ENCODE measurements at regions not wholly inside any gene's neighbourhood (a gene's known extent, or its start where the extent isn't known, plus 50 kb on each side); places are given as distances from the start of the nearest gene placed in this dataset.

GRCh38 chrX:39318506-39319343 lies 517.5 kb downstream of the MID1IP1 start:
- Histone ChIP-seq H3K36me3 (ENCODE audit: low read length) (no peaks in the 10 kb centered on the region), H3F3A (ENCODE audit: insufficient read depth) (no peaks in the 10 kb centered on the region), H3K27me3 (ENCODE audit: low read length) (no peaks in the 10 kb centered on the region), H3K27ac (ENCODE audit: low read depth, low read length) (no peak overlapping the region), H2AFZ (ENCODE audit: low read depth, low read length, severe bottlenecking) (no peak overlapping the region), H3K4me2 (ENCODE audit: low read depth, low read length, poor library complexity, severe bottlenecking) (no peak overlapping the region), H3K9me2 (replicated peaks; ENCODE audit: insufficient read depth, low read length) (no peaks in the 10 kb centered on the region), H4K20me1 (ENCODE audit: low read depth, low read length) (no peaks in the 10 kb centered on the region), H3K4me3 (ENCODE audit: insufficient read depth, low read length, poor library complexity, severe bottlenecking) (no peak overlapping the region), H3K9ac (ENCODE audit: low read length) (no peak overlapping the region), H3K9me3 (ENCODE audit: insufficient read depth, low read length) (no peaks in the 10 kb centered on the region), H3K79me2 (ENCODE audit: insufficient read depth, low read length) (no peaks in the 10 kb centered on the region)
- TF ChIP-seq CTCF (IDR thresholded peaks at IDR 0.05; ENCODE audit: insufficient read depth, low read length, poor library complexity, severe bottlenecking) (no peak), EZH2phosphoT487 (conservative IDR thresholded peaks at IDR 0.05; ENCODE audit: low read length) (no peak)

- H3K9me3 ChIP-seq (ENCODE audit: insufficient read depth, low read length), result no peaks in the 10 kb centered on the region
- no peaks in the 10 kb centered on the region for H3K36me3 ChIP-seq (ENCODE audit: low read length)
- H3K27ac ChIP-seq (ENCODE audit: low read depth, low read length), result no peak overlapping the region
- H3K9ac ChIP-seq (ENCODE audit: low read length), result no peak overlapping the region
- H3K4me3 ChIP-seq (ENCODE audit: insufficient read depth, low read length, poor library complexity, severe bottlenecking), result no peak overlapping the region
- no peak overlapping the region for H2AFZ ChIP-seq (ENCODE audit: low read depth, low read length, severe bottlenecking)
- no peak overlapping the region for H3K4me2 ChIP-seq (ENCODE audit: low read depth, low read length, poor library complexity, severe bottlenecking)
- H4K20me1 ChIP-seq (ENCODE audit: low read depth, low read length), result no peaks in the 10 kb centered on the region
- no peaks in the 10 kb centered on the region for H3K9me2 ChIP-seq (replicated peaks; ENCODE audit: insufficient read depth, low read length)
- no peaks in the 10 kb centered on the region for H3K27me3 ChIP-seq (ENCODE audit: low read length)
- H3K79me2 ChIP-seq (ENCODE audit: insufficient read depth, low read length), result no peaks in the 10 kb centered on the region
- H3F3A ChIP-seq (ENCODE audit: insufficient read depth), result no peaks in the 10 kb centered on the region
- no peak for TF ChIP-seq EZH2phosphoT487 (conservative IDR thresholded peaks at IDR 0.05; ENCODE audit: low read length)
- TF ChIP-seq CTCF (IDR thresholded peaks at IDR 0.05; ENCODE audit: insufficient read depth, low read length, poor library complexity, severe bottlenecking), result no peak
These were observed 518.9 kb downstream of the MID1IP1 start for GRCh38 chrX:39320165-39320564.

- no peaks in the 10 kb centered on the region for H3K9me2 ChIP-seq (replicated peaks; ENCODE audit: insufficient read depth, low read length)
- no peaks in the 10 kb centered on the region for H3K36me3 ChIP-seq (ENCODE audit: low read length)
- H3K79me2 ChIP-seq (ENCODE audit: insufficient read depth, low read length), result no peaks in the 10 kb centered on the region
- no peak overlapping the region for H3K9ac ChIP-seq (ENCODE audit: low read length)
- no peak overlapping the region for H3K27ac ChIP-seq (ENCODE audit: low read depth, low read length)
- H4K20me1 ChIP-seq (ENCODE audit: low read depth, low read length), result no peaks in the 10 kb centered on the region
- no peak overlapping the region for H3K4me3 ChIP-seq (ENCODE audit: insufficient read depth, low read length, poor library complexity, severe bottlenecking)
- no peaks in the 10 kb centered on the region for H3F3A ChIP-seq (ENCODE audit: insufficient read depth)
- no peak overlapping the region for H3K4me2 ChIP-seq (ENCODE audit: low read depth, low read length, poor library complexity, severe bottlenecking)
- H2AFZ ChIP-seq (ENCODE audit: low read depth, low read length, severe bottlenecking), result no peak overlapping the region
- no peaks in the 10 kb centered on the region for H3K9me3 ChIP-seq (ENCODE audit: insufficient read depth, low read length)
- TF ChIP-seq CTCF (IDR thresholded peaks at IDR 0.05; ENCODE audit: insufficient read depth, low read length, poor library complexity, severe bottlenecking) (no peak), EZH2phosphoT487 (conservative IDR thresholded peaks at IDR 0.05; ENCODE audit: low read length) (no peak)
- H3K27me3 ChIP-seq (ENCODE audit: low read length), result no peaks in the 10 kb centered on the region
These were observed 521.2 kb downstream of the MID1IP1 start for GRCh38 chrX:39322496-39322895.
